Esophagus squamous epithelium (tissue), 4 donors: ENCODE measurements at regions not wholly inside any gene's neighbourhood (a gene's known extent, or its start where the extent isn't known, plus 50 kb on each side); places are given as distances from the start of the nearest gene placed in this dataset.

Experiments used
- POLR2A ChIP-seq, 4 donors: fragments of 450-650 bp; IDR thresholded peaks; one replicate each; pipeline ENCODE4 v1.6.1; 2017; ENCODE audit warnings: antibody characterized with exemption in 4 of 4, mild to moderate bottlenecking in 4 of 4, moderate library complexity in 3 of 4
- TF ChIP-seq, protein P1 (sequence below), 6 experiments: fragments of 450-650 bp in 4 of 6; fragments of 200-600 bp in 2 of 6; sonication (generic) in 2 of 6; IDR thresholded peaks; one replicate each; pipeline ENCODE4 v1.5.1; 2016 to 2019; ENCODE audit warnings: antibody characterized with exemption in 6 of 6, mild to moderate bottlenecking in 4 of 6, moderate library complexity in 4 of 6

- TF ChIP-seq, protein P1, sequence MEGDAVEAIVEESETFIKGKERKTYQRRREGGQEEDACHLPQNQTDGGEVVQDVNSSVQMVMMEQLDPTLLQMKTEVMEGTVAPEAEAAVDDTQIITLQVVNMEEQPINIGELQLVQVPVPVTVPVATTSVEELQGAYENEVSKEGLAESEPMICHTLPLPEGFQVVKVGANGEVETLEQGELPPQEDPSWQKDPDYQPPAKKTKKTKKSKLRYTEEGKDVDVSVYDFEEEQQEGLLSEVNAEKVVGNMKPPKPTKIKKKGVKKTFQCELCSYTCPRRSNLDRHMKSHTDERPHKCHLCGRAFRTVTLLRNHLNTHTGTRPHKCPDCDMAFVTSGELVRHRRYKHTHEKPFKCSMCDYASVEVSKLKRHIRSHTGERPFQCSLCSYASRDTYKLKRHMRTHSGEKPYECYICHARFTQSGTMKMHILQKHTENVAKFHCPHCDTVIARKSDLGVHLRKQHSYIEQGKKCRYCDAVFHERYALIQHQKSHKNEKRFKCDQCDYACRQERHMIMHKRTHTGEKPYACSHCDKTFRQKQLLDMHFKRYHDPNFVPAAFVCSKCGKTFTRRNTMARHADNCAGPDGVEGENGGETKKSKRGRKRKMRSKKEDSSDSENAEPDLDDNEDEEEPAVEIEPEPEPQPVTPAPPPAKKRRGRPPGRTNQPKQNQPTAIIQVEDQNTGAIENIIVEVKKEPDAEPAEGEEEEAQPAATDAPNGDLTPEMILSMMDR (IDR thresholded peaks at IDR 0.05) = no peak
- no peak for TF ChIP-seq POLR2A (IDR thresholded peaks at IDR 0.05)
Measured at GRCh38 chr1:70628973-70629372, 217.9 kb downstream of the CTH start.
